Hepatocyte (in vitro differentiated cells): ENCODE measurements at regions not wholly inside any gene's neighbourhood (a gene's known extent, or its start where the extent isn't known, plus 50 kb on each side); places are given as distances from the start of the nearest gene placed in this dataset.
"Not testable (repeated sequence)": the region's sequence is repeated elsewhere in the genome, so short reads cannot be mapped to it uniquely, and the experiment has no call there.

Source experiments
- DNase-seq: peaks from one replicate; pipeline ENCODE4 v3.0.0-alpha.2; 2016; ENCODE audit warnings: low spot score
- H2AFZ ChIP-seq: fragments of 200-600 bp; sonication (generic); 2 replicates; pipeline ENCODE4 v1.6.0; 2016; ENCODE audit warnings: antibody characterized with exemption, mild to moderate bottlenecking
- H3K27ac ChIP-seq: fragments of 200-600 bp; sonication (generic); 2 replicates; pipeline ENCODE4 v1.5.1; 2016; ENCODE audit warnings: mild to moderate bottlenecking
- H3K27me3 ChIP-seq: fragments of 200-600 bp; sonication (generic); 2 replicates; pipeline ENCODE4 v1.6.1; 2016
- H3K36me3 ChIP-seq: fragments of 200-600 bp; sonication (generic); replicated peaks from 2 replicates; pipeline ENCODE4 v1.5.1; 2016; ENCODE audit warnings: low read depth; ENCODE audit not compliant: insufficient read depth
- H3K4me1 ChIP-seq: fragments of 200-600 bp; sonication (generic); 2 replicates; pipeline ENCODE4 v1.5.1; 2016; ENCODE audit warnings: mild to moderate bottlenecking, moderate library complexity; ENCODE audit not compliant: insufficient read depth
- H3K4me2 ChIP-seq: fragments of 200-600 bp; sonication (generic); 2 replicates; pipeline ENCODE4 v1.6.0; 2016
- H3K4me3 ChIP-seq: fragments of 200-600 bp; sonication (generic); 2 replicates; pipeline ENCODE4 v1.5.1; 2016; ENCODE audit warnings: mild to moderate bottlenecking
- H3K79me2 ChIP-seq: fragments of 200-600 bp; sonication (generic); 2 replicates; pipeline ENCODE4 v1.6.0; 2017; ENCODE audit warnings: mild to moderate bottlenecking
- H3K9me2 ChIP-seq: fragments of 200-600 bp; sonication (generic); replicated peaks from 2 replicates; pipeline ENCODE4 v1.6.0; 2017; ENCODE audit warnings: mild to moderate bottlenecking; ENCODE audit not compliant: insufficient read depth
- H3K9me3 ChIP-seq: fragments of 200-600 bp; sonication (generic); 2 replicates; pipeline ENCODE4 v1.5.1; 2016; ENCODE audit warnings: low read depth, mild to moderate bottlenecking
- H4K20me1 ChIP-seq: fragments of 200-600 bp; sonication (generic); 2 replicates; pipeline ENCODE4 v1.6.0; 2016; ENCODE audit warnings: mild to moderate bottlenecking; ENCODE audit not compliant: insufficient read depth, poor library complexity, severe bottlenecking
- CTCF ChIP-seq: fragments of 200-600 bp; sonication (generic); IDR thresholded peaks from 2 replicates; pipeline ENCODE4 v1.5.1; 2016; ENCODE audit warnings: antibody characterized with exemption, mild to moderate bottlenecking; ENCODE audit not compliant: poor library complexity
- EZH2 ChIP-seq: fragments of 200-600 bp; sonication (generic); IDR thresholded peaks from 2 replicates; pipeline ENCODE4 v1.6.1; 2016; ENCODE audit warnings: antibody characterized with exemption, mild to moderate bottlenecking, borderline replicate concordance
- EZH2phosphoT487 ChIP-seq: fragments of 200-600 bp; sonication (generic); IDR thresholded peaks from one replicate; pipeline ENCODE4 v1.6.1; 2018; ENCODE audit warnings: antibody characterized with exemption, mild to moderate bottlenecking, low read depth, moderate library complexity; ENCODE audit not compliant: unreplicated experiment, severe bottlenecking
- WGBS: methylation state at CpG from one replicate; pipeline ENCODE4 v1.1.6; 2016; ENCODE audit warnings: low lambda C conversion rate; ENCODE audit errors: missing lambda C conversion rate; 5-methylcytosine and 5-hydroxymethylcytosine counted together

GRCh38 chr10:55550236-55550635, 749.2 kb upstream of the PCDH15 start:
- Histone ChIP-seq H3K4me2 (no peak overlapping the region), H3K4me1 (no peaks in the 10 kb centered on the region), H3K79me2 (no peaks in the 10 kb centered on the region), H3K27me3 (no peaks in the 10 kb centered on the region), H3K27ac (no peak overlapping the region), H3K36me3 (no peaks in the 10 kb centered on the region), H3K9me3 (no peaks in the 10 kb centered on the region), H4K20me1 (no peaks in the 10 kb centered on the region), H2AFZ (no peak overlapping the region), H3K4me3 (no peak overlapping the region), H3K9me2 (no peaks in the 10 kb centered on the region)
- 49% methylated on average over 2 of the region's 2 CpGs for WGBS
- DNase-seq, result peak; percentile 6
- TF ChIP-seq CTCF (no peak), EZH2 (no peak), EZH2phosphoT487 (no peak)

- not testable (repeated sequence) for H3K4me2 ChIP-seq, H3K27me3 ChIP-seq, H3K4me3 ChIP-seq, DNase-seq, H2AFZ ChIP-seq, H3K9me3 ChIP-seq, H3K4me1 ChIP-seq, H3K9me2 ChIP-seq, H3K27ac ChIP-seq, H3K36me3 ChIP-seq, H3K79me2 ChIP-seq, H4K20me1 ChIP-seq
- 88% methylated on average over 7 of the region's 7 CpGs for WGBS
Observed at GRCh38 chr10:55537497-55537896, 736.5 kb upstream of the PCDH15 start.

GRCh38 chr10:55519264-55519663, 718.2 kb upstream of the PCDH15 start:
- Histone ChIP-seq H3K9me2 (no peaks in the 10 kb centered on the region), H4K20me1 (no peaks in the 10 kb centered on the region), H3K4me2 (no peak overlapping the region), H3K4me1 (no peaks in the 10 kb centered on the region), H3K9me3 (no peaks in the 10 kb centered on the region), H3K79me2 (no peaks in the 10 kb centered on the region), H3K27me3 (no peaks in the 10 kb centered on the region), H3K36me3 (no peaks in the 10 kb centered on the region), H3K4me3 (no peak overlapping the region), H2AFZ (no peak overlapping the region), H3K27ac (no peak overlapping the region)
- no peak for DNase-seq
- WGBS, result 66% methylated on average over 7 of the region's 7 CpGs
- no peak for TF ChIP-seq EZH2phosphoT487
- no peak for TF ChIP-seq EZH2
- TF ChIP-seq CTCF, result no peak

GRCh38 chr10:55518416-55518815, 717.4 kb upstream of the PCDH15 start:
- not testable (repeated sequence) for H3K4me2 ChIP-seq, DNase-seq
- WGBS, result 13% methylated on average over 1 of the region's 1 CpG

GRCh38 chr10:55509168-55509567, 708.1 kb upstream of the PCDH15 start:
- DNase-seq, result no peak
- 88% methylated on average over 4 of the region's 4 CpGs for WGBS
- H2AFZ ChIP-seq, result no peak overlapping the region
- no peaks in the 10 kb centered on the region for H4K20me1 ChIP-seq
- H3K79me2 ChIP-seq, result no peaks in the 10 kb centered on the region
- no peaks in the 10 kb centered on the region for H3K4me1 ChIP-seq
- no peaks in the 10 kb centered on the region for H3K36me3 ChIP-seq
- no peaks in the 10 kb centered on the region for H3K27me3 ChIP-seq
- no peak overlapping the region for H3K4me3 ChIP-seq
- H3K9me2 ChIP-seq, result no peaks in the 10 kb centered on the region
- no peak overlapping the region for H3K27ac ChIP-seq
- H3K9me3 ChIP-seq, result no peaks in the 10 kb centered on the region
- TF ChIP-seq EZH2, result no peak
- no peak for TF ChIP-seq CTCF
- TF ChIP-seq EZH2phosphoT487, result no peak
- no peak overlapping the region for H3K4me2 ChIP-seq

More at GRCh38 chr10:55518416-55518815, 717.4 kb upstream of the PCDH15 start:
- H3K36me3 ChIP-seq, H3K27me3 ChIP-seq, H3K4me3 ChIP-seq, H3K4me1 ChIP-seq, H3K9me3 ChIP-seq, H3K27ac ChIP-seq, H4K20me1 ChIP-seq, H3K79me2 ChIP-seq, H3K9me2 ChIP-seq: not testable (repeated sequence)
- peak overlapping the region; percentile 40 for H2AFZ ChIP-seq
